Gastrocnemius medialis (tissue), 4 donors: ENCODE measurements at regions not wholly inside any gene's neighbourhood (a gene's known extent, or its start where the extent isn't known, plus 50 kb on each side); places are given as distances from the start of the nearest gene placed in this dataset.
"Not testable (repeated sequence)": the region's sequence is repeated elsewhere in the genome, so short reads cannot be mapped to it uniquely, and the experiment has no call there.

Experiments
- ATAC-seq, 2 donors: fragments of 150-250 bp; one replicate each; pipeline ENCODE4 v1.9.1; 2016
- DNase-seq, 2 donors: peaks; one replicate each; pipeline ENCODE4 v3.0.0-alpha.2; 2019
- H3K27ac ChIP-seq, 4 donors: fragments of 200-600 bp; sonication (generic); 1 replicate in 1 of 4; 2 replicates in 3 of 4; pipeline ENCODE4 v1.5.1; 2016 to 2018; ENCODE audit warnings: mild to moderate bottlenecking in 2 of 4, moderate library complexity in 1 of 4
- H3K27me3 ChIP-seq, 3 donors: fragments of 200-600 bp; sonication (generic) in 2 of 3; 1 replicate in 1 of 3; 2 replicates in 2 of 3; pipeline versions ENCODE4 v1.5.1 to v1.6.0; 2016 to 2019; ENCODE audit warnings: mild to moderate bottlenecking in 1 of 3, moderate library complexity in 1 of 3
- H3K36me3 ChIP-seq, 2 donors: fragments of 200-600 bp; sonication (generic) in 1 of 2; one replicate each; pipeline ENCODE4 v1.5.1; 2017 to 2018
- H3K4me1 ChIP-seq, 2 donors: fragments of 200-600 bp; sonication (generic) in 1 of 2; one replicate each; pipeline ENCODE4 v1.5.1; 2016 to 2017; ENCODE audit warnings: mild to moderate bottlenecking in 2 of 2
- H3K4me3 ChIP-seq, 4 donors: fragments of 200-600 bp; sonication (generic) in 3 of 4; 1 replicate in 1 of 4; 2 replicates in 3 of 4; pipeline ENCODE4 v1.5.1; 2016 to 2019; ENCODE audit warnings: mild to moderate bottlenecking in 2 of 4
- H3K9me3 ChIP-seq, 3 donors: fragments of 200-600 bp; sonication (generic) in 2 of 3; 1 replicate in 1 of 3; 2 replicates in 2 of 3; pipeline ENCODE4 v1.5.1; 2016 to 2019
- POLR2A ChIP-seq, 2 donors: fragments of 450-650 bp; IDR thresholded peaks; one replicate each; pipeline ENCODE4 v1.6.1; 2017; ENCODE audit warnings: antibody characterized with exemption in 2 of 2, mild to moderate bottlenecking in 2 of 2, moderate library complexity in 2 of 2
- in situ Hi-C, 4 donors: fragments of 200-750 bp; cut with MboI; loops; one replicate each; pipeline versions ENCODE4 v1.15.0 to v1.8.0; 2017; ENCODE audit warnings: low sequenced_read_pairs in 4 of 4
- intact Hi-C: fragments of 100-400 bp; cut with DNase I; formaldehyde crosslinking; loops from one replicate; pipeline ENCODE4 v1.15.1; 2023; ENCODE audit warnings: low total_unique reads
- TF ChIP-seq, protein P1 (sequence below), 5 experiments: fragments of 450-650 bp in 3 of 5; fragments of 200-600 bp in 2 of 5; sonication (generic) in 2 of 5; IDR thresholded peaks in 4 of 5; conservative IDR thresholded peaks in 1 of 5; 1 replicate in 4 of 5; 2 replicates in 1 of 5; pipeline ENCODE4 v1.5.1; 2016 to 2019; ENCODE audit warnings: antibody characterized with exemption in 5 of 5, mild to moderate bottlenecking in 3 of 5, moderate library complexity in 3 of 5

DNA sequence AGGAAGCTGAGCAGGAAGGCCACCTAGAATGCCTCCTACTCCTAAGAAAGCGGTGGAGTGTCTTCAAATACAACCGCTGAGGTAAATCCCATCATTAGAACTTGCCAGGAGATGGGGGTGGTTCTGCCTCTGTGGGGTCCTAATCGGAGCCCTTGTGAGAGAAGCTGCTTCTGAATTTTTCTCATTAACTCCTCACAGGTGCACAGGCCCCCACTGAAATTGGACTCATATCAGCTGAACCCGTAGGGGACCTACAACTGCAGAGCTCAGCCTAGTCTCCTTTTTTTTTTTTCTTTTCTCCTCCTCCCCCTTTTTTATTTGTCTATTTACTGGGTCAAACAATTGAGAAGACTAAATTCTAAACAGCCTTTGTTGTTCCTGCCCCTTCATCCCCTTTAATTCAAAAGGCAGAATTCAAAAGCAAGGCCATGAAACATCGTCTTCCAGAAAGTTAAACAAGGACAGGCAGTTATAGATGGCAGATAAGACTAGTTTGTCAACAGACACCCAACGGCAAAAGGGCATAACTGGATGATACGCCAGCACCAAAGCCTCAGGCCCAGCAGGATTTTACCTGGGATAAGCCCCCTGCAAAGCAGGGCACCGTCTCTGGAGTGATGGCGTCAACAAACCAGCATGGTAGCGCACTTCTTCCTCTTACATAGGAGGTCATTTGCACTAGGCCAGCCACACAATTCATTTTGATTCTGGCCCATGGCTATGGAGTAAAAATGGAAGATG, 213.7 kb upstream of the HES1 start:
- ATAC-seq = no peak
- no peaks in the 10 kb centered on the region for H3K27me3 ChIP-seq
- no peaks in the 10 kb centered on the region for H3K9me3 ChIP-seq
- TF ChIP-seq, protein P1, sequence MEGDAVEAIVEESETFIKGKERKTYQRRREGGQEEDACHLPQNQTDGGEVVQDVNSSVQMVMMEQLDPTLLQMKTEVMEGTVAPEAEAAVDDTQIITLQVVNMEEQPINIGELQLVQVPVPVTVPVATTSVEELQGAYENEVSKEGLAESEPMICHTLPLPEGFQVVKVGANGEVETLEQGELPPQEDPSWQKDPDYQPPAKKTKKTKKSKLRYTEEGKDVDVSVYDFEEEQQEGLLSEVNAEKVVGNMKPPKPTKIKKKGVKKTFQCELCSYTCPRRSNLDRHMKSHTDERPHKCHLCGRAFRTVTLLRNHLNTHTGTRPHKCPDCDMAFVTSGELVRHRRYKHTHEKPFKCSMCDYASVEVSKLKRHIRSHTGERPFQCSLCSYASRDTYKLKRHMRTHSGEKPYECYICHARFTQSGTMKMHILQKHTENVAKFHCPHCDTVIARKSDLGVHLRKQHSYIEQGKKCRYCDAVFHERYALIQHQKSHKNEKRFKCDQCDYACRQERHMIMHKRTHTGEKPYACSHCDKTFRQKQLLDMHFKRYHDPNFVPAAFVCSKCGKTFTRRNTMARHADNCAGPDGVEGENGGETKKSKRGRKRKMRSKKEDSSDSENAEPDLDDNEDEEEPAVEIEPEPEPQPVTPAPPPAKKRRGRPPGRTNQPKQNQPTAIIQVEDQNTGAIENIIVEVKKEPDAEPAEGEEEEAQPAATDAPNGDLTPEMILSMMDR (IDR thresholded peaks at IDR 0.05 in 4 of 5, conservative IDR thresholded peaks at IDR 0.05 in 1 of 5) = no peak
- no peak for TF ChIP-seq POLR2A (IDR thresholded peaks at IDR 0.05)
- in situ Hi-C loops (no loop called here), intact Hi-C loops (no loop called here)
- no peaks in the 10 kb centered on the region for H3K36me3 ChIP-seq
- no peak overlapping the region for H3K27ac ChIP-seq
- no peak for DNase-seq
- no peaks in the 10 kb centered on the region for H3K4me1 ChIP-seq
- no peak overlapping the region for H3K4me3 ChIP-seq

DNA sequence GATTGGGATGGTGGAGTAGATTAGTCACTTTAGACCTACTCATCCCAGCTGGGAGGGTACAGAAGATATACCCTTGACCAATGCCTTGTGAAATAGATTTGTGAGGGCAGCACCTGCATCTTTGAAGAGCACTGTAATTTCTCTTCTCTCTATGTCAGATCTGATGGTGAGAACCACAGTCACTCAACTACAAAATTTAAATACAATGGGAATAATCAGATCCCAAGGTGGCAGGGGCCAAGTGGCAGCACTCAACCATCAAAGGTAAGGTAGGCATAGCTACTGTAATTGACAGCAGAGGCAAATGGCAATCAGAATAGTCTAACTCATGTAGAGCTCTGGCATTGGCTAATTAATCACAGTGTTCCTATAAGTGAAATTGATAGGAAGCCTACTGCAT, 212.0 kb upstream of the HES1 start:
- H3K4me1 ChIP-seq, DNase-seq, intact Hi-C loops, in situ Hi-C loops, H3K9me3 ChIP-seq, H3K36me3 ChIP-seq, H3K27ac ChIP-seq, ATAC-seq, H3K4me3 ChIP-seq, H3K27me3 ChIP-seq: not testable (repeated sequence)

DNA sequence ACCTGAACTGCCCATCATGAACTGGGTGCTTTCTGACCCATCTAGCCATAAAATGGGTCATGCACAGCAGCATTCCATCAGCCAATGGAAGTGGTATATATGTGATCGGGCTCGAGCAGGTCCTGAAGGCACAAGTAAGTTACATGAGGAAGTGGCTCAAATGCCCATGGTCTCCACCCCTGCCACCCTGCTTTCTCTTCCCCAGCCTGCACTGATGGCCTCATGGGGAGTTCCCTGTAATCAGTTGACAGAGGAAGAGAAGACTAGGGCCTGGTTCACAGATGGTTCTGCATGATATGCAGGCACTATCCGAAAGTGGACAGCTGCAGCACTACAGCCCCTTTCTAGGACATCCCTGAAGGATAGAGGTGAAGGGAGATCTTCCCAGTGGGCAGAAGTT, 209.9 kb upstream of the HES1 start:
- intact Hi-C loops, H3K27ac ChIP-seq, H3K27me3 ChIP-seq, in situ Hi-C loops, H3K36me3 ChIP-seq, H3K9me3 ChIP-seq, DNase-seq, H3K4me3 ChIP-seq, H3K4me1 ChIP-seq, ATAC-seq: not testable (repeated sequence)

DNA sequence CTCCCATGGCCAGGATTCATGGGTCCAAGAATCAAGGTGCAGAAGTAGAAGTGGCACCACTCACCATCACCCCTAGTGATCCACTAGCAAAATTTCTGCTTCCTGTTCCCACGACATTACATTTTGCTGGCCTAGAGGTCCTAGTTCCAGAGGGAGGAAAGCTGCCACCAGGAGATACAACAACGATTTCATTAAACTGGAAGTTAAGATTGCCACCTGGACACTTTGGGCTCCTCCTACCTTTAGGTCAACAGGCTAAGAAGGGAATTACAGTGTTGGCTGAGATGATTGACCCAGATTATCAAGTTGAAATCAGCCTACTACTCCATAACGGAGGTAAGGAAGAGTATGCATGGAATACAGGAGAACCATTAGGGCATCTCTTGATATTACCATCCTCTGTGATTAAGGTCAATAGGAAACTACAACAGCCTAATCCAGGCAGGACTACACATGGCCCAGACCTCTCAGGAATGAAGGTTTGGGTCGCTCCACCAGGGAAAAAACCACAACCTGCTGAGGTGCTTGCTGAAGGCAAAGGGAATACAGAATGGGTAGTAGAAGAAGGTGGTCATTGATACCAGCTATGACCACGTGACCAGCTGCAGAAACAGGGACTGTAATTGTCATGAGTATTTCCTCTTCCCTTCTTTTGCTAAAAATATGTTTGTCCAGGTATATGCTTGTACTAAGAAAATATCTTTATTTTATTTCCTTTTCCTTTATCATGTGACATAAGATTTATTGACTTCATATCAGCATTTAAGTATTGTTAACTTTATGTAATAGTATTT, 208.3 kb upstream of the HES1 start:
- H3K27me3 ChIP-seq, H3K4me3 ChIP-seq, H3K36me3 ChIP-seq, intact Hi-C loops, H3K4me1 ChIP-seq, ATAC-seq, H3K27ac ChIP-seq, H3K9me3 ChIP-seq, in situ Hi-C loops, DNase-seq: not testable (repeated sequence)

DNA sequence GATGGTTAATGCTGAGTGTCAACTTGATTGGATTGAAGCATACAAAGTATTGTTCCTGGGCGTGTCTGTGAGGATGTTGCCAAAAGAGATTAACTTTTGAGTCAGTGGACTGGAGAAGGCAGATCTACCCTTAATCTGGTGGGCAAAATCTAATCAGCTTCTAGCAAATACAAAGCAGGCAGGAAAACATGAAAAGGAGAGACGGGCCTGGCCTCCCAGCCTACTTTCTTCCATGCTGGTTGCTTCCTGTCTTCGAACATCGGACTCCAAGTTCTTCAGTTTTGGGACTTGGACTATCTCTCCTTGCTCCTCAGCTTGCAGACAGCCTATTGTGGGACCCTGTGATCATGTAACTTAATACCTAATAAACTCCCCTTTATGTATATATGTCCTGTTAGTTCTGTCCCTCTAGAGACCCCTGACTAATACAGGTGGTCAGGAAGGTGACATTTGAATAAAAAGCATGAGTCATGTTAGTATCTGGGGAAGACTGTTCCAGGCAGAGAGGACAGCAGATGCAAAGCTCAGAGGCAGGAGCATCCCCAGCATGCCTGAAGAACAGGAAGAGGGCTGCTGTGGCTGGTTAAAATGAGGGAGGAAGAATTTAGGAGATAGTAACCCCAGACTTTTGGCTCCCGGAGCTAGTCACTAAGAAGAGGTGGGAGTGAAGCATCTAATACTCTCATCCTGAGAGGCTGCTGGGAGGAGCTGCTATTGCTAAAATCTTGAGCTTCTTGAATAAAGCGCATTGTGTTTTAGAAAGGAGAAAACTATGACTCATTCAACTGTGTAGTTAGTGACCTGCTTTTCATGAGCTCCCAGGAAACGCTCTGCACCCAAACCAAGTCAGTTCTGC, 207.4 kb upstream of the HES1 start:
- ATAC-seq = no peak
- Histone ChIP-seq H3K27me3 (no peaks in the 10 kb centered on the region), H3K27ac (no peak overlapping the region), H3K4me1 (no peaks in the 10 kb centered on the region), H3K4me3 (no peak overlapping the region), H3K36me3 (no peaks in the 10 kb centered on the region), H3K9me3 (no peaks in the 10 kb centered on the region)
- in situ Hi-C loops (no loop called here), intact Hi-C loops (no loop called here)
- TF ChIP-seq POLR2A (IDR thresholded peaks at IDR 0.05) = no peak
- TF ChIP-seq, protein P1 (IDR thresholded peaks at IDR 0.05 in 4 of 5, conservative IDR thresholded peaks at IDR 0.05 in 1 of 5) = no peak
- no peak for DNase-seq

DNA sequence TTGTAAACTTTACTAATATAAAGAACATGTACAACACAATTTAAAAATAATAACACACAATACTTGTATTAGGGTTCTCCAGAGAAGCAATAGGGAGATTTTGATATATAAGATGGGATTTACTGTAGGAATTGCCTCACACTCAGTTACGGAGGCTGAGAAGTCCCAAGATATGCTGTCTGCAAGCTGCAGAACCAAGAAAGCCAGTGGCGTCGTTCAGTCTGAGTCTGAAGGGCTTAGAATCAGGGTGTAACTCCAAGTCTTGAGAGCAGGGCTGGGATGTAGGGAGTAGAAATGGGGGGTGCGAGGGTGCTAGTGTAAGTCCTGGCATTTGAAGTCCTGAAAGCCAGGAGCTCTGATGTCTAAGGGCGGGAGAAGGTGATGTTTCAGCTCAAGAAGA, 206.6 kb upstream of the HES1 start:
- no peak overlapping the region for H3K4me3 ChIP-seq
- H3K9me3 ChIP-seq = no peaks in the 10 kb centered on the region
- H3K36me3 ChIP-seq = no peaks in the 10 kb centered on the region
- H3K27ac ChIP-seq = no peak overlapping the region
- H3K4me1 ChIP-seq = no peaks in the 10 kb centered on the region
- in situ Hi-C loops = no loop called here
- DNase-seq = no peak
- no peak for ATAC-seq
- no peaks in the 10 kb centered on the region for H3K27me3 ChIP-seq
- intact Hi-C loops = no loop called here
- TF ChIP-seq, protein P1 (IDR thresholded peaks at IDR 0.05 in 4 of 5, conservative IDR thresholded peaks at IDR 0.05 in 1 of 5) = no peak
- TF ChIP-seq POLR2A (IDR thresholded peaks at IDR 0.05) = no peak
